ENCODE measurements at regions not wholly inside any gene's neighbourhood (a gene's known extent, or its start where the extent isn't known, plus 50 kb on each side); places are given as distances from the start of the nearest gene placed in this dataset.

DNA sequence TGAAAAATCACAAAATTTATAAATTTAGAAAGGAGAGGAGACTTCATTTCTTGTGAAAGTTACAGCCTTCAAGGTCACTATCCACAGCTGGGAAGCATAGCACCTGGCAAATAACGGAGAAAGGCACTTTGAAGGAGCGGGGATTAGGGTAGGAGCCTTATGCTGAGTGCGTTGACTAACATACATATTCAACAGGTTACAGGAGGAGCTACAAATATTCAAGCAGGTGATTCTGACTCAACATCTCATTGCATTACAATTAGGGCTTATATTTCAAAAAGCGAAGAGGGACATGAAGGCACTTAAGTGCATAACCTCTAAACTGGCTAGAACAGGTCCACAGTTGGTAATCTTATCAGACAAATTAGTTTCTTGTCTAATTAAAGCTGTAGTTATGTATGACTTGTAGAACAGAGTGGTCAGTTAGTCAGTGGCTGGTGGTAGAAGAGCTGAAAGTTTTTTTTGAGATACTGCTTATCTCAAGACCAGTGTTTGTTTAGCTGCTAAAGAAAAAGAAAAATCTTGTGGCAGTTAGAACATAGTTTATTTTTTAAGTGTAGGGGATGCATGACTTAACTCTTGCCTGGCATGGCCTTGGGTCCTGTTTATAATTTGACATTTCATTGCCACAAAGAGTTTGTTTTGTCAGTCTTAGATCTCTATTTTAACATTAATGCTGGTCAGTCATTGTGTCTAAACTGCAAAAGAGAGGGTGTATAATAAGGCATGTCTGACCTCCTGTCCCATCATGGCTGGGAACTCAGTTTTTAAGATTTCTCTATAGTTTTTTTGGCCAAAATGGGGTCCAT lies 311.5 kb downstream of the DUSP10 start:
- DNase-seq (ENCODE audit: insufficient read length) (no peak), FAIRE-seq (no peak)
- no peak for TF ChIP-seq POLR2AphosphoS5 (IDR thresholded peaks at IDR 0.05; ENCODE audit: low read depth, low read length)
- no peak for TF ChIP-seq TAF1 (IDR thresholded peaks at IDR 0.05; ENCODE audit: borderline replicate concordance, low read depth, low read length)

DNA sequence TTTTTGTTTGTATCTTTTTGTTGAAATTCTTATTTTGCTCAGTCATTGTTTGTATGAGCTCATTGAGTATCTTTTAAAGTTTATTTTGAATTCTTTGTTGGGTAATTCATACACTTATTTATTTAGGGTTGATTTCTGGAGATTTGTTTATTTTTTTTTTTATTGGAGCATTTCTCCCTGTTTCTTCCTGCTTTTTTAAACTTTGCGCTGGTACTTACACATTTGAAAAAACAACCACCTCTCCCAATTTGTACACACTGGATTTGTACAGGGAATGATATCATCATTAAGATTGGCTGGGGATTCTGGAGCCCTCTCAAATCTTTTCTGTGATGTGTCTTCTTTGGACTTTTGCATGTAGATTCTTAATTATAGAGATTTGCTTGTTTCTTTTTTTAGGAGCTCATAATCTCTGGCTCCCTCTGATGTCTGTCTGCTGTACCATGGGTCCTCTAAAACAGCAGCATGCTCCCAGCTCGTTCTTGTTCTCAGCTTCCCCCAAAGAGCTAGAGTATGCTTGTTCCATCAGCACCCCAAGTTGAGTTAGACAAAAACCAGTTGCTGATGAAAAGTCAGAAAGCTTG lies 310.7 kb downstream of the DUSP10 start:
- FAIRE-seq (no peak), DNase-seq (ENCODE audit: insufficient read length) (no peak)
- TF ChIP-seq POLR2AphosphoS5 (IDR thresholded peaks at IDR 0.05; ENCODE audit: low read depth, low read length), result no peak
- TF ChIP-seq POLR2A (IDR thresholded peaks at IDR 0.05; ENCODE audit: low read depth, low read length), result no peak
- TF ChIP-seq TAF1 (IDR thresholded peaks at IDR 0.05; ENCODE audit: borderline replicate concordance, low read depth, low read length), result no peak

DNA sequence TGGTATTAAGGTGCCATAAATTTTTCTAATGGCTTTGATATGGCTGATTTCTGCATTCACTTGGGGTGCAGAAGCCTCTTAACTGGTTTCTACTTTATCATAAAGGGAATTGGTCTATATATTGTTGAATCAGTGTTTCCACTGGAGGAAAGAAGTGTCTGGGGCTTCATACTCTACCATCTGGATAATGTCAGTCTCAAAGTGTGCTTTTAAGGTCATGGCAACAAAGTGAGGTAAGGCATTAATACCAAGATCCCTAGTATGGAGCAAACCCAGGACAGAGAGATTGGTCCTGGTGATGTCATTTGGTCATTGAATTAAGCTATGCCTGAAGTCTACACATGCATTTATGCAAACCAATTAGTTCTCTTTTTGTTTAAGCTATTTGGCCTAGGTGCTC lies 309.9 kb downstream of the DUSP10 start:
- no peak for FAIRE-seq

DNA sequence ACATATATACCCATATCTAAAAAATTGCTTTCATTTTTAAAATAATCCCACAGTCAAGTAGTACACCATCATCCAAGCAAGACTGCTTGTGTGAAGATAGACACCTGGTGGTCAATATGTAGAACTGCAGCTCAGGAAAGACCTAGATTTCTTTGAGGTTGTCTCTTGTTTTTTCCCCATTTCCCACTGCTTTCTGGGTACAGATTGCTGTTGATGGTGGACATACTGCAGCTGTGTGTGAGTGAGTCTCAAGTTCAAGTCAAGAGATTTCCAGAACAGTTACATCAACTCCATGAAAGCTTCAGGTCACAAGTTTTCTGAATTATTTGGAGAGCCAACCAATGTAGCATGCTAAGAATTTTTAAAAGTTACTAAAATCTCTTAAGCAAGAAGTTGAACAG lies 306.4 kb downstream of the DUSP10 start:
- TF ChIP-seq TAF1 (IDR thresholded peaks at IDR 0.05; ENCODE audit: borderline replicate concordance, low read depth, low read length) (no peak), POLR2AphosphoS5 (IDR thresholded peaks at IDR 0.05; ENCODE audit: low read depth, low read length) (no peak), POLR2A (IDR thresholded peaks at IDR 0.05; ENCODE audit: low read depth, low read length) (no peak)
- DNase-seq (ENCODE audit: insufficient read length), result peak; percentile 10
- FAIRE-seq, result peak; percentile 51

More for the DNA sequence above, 309.9 kb downstream of the DUSP10 start:
- no peak for TF ChIP-seq POLR2A (IDR thresholded peaks at IDR 0.05; ENCODE audit: low read depth, low read length)
- TF ChIP-seq POLR2AphosphoS5 (IDR thresholded peaks at IDR 0.05; ENCODE audit: low read depth, low read length), result no peak
- no peak for TF ChIP-seq TAF1 (IDR thresholded peaks at IDR 0.05; ENCODE audit: borderline replicate concordance, low read depth, low read length)
- DNase-seq (ENCODE audit: insufficient read length), result no peak

DNA sequence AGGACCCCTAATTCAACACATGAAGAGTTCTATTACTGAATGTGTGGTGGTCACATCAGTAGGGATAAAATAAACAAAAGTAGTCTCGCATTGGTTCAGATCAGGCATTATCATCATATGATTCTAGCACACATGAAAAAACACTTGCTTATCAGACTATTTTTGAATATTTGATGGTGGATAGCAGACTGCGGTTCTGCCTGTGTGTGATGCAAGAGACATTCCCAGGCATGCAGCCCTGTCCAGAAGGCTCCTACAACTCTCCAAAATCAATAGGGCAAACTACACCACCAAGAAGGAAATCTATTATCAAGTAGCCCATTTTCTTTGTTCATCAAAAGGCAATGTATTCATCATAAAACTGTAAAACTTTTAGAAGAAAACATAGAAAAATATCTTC lies 304.7 kb downstream of the DUSP10 start:
- no peak for FAIRE-seq
- DNase-seq (ENCODE audit: insufficient read length), result no peak
- TF ChIP-seq POLR2AphosphoS5 (IDR thresholded peaks at IDR 0.05; ENCODE audit: low read depth, low read length) (no peak), POLR2A (IDR thresholded peaks at IDR 0.05; ENCODE audit: low read depth, low read length) (no peak), TAF1 (IDR thresholded peaks at IDR 0.05; ENCODE audit: borderline replicate concordance, low read depth, low read length) (no peak)

DNA sequence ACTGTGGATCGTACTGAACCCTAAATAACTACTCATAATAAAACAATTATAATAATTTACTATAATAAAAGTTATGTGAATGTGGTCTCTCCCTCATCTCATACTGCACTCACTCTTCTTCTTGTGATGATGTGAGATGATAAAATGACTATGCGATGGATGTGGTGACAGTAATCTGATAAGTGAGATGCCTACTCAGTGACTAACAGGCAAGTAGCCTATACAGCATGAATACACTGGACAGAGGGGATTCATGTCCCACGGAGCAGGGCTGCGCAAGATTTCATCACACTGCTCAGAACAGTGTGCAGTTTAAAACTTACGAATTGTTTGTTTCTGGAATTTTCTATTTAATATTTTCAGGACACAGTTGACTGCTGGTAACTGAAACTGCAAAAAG lies 304.0 kb downstream of the DUSP10 start:
- TF ChIP-seq POLR2A (IDR thresholded peaks at IDR 0.05; ENCODE audit: low read depth, low read length), result no peak
- no peak for TF ChIP-seq TAF1 (IDR thresholded peaks at IDR 0.05; ENCODE audit: borderline replicate concordance, low read depth, low read length)
- no peak for TF ChIP-seq POLR2AphosphoS5 (IDR thresholded peaks at IDR 0.05; ENCODE audit: low read depth, low read length)
- DNase-seq (ENCODE audit: insufficient read length) (no peak), FAIRE-seq (no peak)

DNA sequence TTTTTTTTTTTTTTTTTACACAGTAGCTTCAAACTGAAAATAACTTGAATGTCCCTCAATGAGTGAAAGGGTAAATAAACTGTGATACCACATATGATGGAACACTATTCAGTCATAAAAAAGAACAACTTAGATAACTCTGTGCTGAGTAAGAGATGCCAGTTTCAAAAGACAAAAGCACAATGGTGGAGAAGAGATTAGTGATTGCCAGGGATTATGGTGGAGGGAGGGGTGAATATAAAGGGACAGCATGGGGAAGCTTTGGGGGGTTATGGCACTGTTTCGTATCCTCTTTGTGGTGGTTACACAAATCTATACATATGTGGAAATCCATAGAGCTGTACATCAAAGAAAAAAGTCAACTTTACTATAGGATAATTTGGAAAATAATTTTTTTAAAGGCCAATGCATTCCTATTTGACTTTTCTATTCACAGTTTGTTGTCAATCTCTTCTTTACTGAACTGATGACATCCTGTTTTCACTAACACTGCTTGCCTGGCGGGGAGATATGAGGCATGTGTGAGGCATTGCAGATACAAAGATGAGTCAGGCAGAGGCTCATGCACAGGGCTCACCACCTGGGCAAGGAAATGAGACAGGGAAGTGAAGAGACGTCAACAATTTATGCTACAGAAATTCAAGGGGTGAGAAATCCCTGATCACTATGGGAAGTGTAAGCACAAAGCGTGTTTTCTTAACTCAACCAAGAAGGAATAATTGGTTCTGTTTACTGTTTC lies 302.7 kb downstream of the DUSP10 start:
- FAIRE-seq (peak; percentile 83), DNase-seq (ENCODE audit: insufficient read length) (no peak)
- TF ChIP-seq POLR2AphosphoS5 (IDR thresholded peaks at IDR 0.05; ENCODE audit: low read depth, low read length) (no peak), TAF1 (IDR thresholded peaks at IDR 0.05; ENCODE audit: borderline replicate concordance, low read depth, low read length) (no peak), POLR2A (IDR thresholded peaks at IDR 0.05; ENCODE audit: low read depth, low read length) (no peak)

DNA sequence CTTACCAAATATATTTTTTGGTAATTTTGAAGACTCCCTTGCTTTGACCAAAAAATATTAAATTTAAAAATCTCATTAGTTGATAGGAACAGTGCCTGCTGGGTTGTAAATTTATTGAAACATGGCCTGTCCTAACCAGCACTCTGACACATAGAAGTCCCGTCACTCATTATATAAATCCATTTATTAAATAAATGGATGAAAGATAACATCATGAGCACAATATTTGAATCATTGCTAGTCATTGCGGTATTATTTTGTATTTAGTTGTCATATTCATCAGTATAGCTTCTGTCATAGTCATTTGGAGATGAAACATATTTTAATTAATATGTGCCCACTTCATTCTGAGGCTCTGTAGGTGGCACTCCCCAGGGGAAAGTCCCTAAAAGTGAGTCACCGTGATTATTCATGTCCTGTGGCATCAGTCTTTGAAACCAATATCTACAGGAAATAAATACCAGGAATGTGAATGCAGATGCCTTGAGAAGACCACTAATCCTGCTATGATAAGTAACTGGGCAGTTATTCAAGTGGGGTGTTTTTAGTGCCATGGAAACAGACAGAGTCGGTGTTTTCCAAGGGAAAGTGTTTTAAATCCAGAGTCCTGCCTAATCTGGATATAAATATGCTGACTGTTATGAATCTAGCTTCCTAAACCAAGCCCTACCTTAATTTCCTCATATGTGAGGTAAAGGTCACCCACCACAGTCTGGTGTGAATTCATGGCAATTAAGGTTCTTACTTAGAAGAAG lies 302.0 kb downstream of the DUSP10 start:
- FAIRE-seq (no peak), DNase-seq (ENCODE audit: insufficient read length) (no peak)
- TF ChIP-seq POLR2AphosphoS5 (IDR thresholded peaks at IDR 0.05; ENCODE audit: low read depth, low read length) (no peak), TAF1 (IDR thresholded peaks at IDR 0.05; ENCODE audit: borderline replicate concordance, low read depth, low read length) (no peak), POLR2A (IDR thresholded peaks at IDR 0.05; ENCODE audit: low read depth, low read length) (no peak)

DNA sequence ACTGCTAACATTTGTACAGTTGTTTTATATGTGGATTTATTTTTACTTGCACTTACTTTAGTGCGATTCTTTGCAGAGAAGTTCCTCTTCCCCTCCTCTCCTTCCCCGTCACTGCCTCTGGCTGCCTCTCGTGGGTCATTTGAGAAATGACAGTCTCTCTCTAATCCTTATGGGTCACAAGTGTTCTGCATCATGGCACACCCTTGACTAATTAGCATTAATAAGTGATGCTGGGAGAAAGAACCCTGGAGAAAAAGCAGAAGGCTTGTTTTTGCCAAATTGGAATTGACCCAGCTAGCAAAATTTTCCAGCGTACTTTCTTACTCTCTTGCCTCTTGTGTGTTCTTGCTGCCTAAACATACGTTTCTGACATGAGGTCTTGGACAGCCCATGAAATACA lies 301.2 kb downstream of the DUSP10 start:
- DNase-seq (ENCODE audit: insufficient read length), result no peak
- TF ChIP-seq POLR2AphosphoS5 (IDR thresholded peaks at IDR 0.05; ENCODE audit: low read depth, low read length) (no peak), POLR2A (IDR thresholded peaks at IDR 0.05; ENCODE audit: low read depth, low read length) (no peak), TAF1 (IDR thresholded peaks at IDR 0.05; ENCODE audit: borderline replicate concordance, low read depth, low read length) (no peak)
- FAIRE-seq, result no peak

DNA sequence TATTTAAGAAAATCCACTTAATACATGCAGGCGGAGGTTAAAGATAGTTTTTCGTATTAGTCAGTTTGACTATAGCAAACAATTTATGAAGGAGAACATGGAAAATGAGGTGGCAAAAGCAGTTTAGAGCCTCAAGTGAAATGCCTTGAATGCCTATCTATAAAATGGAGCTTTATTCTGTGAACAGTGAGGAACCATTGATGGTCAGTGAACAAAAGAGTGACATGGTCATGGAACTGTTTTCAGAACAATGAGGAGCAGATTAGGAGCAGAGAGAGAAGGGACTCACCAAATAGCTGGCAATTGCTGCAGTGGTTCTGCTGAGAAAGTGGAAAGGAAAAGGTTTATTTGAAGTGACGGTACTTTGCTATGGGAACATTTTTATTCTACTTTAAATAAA lies 299.8 kb downstream of the DUSP10 start:
- no peak for TF ChIP-seq POLR2AphosphoS5 (IDR thresholded peaks at IDR 0.05; ENCODE audit: low read depth, low read length)
- no peak for TF ChIP-seq TAF1 (IDR thresholded peaks at IDR 0.05; ENCODE audit: borderline replicate concordance, low read depth, low read length)
- no peak for TF ChIP-seq POLR2A (IDR thresholded peaks at IDR 0.05; ENCODE audit: low read depth, low read length)
- FAIRE-seq (no peak), DNase-seq (ENCODE audit: insufficient read length) (no peak)

DNA sequence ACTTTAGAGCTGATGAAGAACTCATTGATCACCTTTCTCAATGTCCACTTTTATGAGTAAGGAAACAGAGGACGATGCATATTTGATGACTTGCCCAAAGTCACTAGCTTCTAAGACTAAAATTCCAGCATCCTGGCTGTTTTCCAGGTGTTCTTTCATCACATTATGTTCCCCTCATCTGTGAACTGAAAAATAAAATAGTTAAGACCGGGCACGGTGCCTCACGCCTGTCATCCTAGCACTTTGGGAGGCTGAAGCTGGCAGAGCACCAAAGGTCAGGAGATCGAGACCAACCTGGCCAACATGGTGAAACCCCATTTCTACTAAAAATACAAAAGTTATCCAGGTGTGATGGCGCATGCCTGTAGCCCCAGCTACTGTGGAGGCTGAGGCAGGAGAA lies 297.5 kb downstream of the DUSP10 start:
- DNase-seq (ENCODE audit: insufficient read length) (no peak), FAIRE-seq (no peak)
- TF ChIP-seq POLR2AphosphoS5 (IDR thresholded peaks at IDR 0.05; ENCODE audit: low read depth, low read length) (no peak), POLR2A (IDR thresholded peaks at IDR 0.05; ENCODE audit: low read depth, low read length) (no peak), TAF1 (IDR thresholded peaks at IDR 0.05; ENCODE audit: borderline replicate concordance, low read depth, low read length) (no peak)
